Smooth muscle cell (in vitro differentiated cells): ENCODE measurements at regions not wholly inside any gene's neighbourhood (a gene's known extent, or its start where the extent isn't known, plus 50 kb on each side); places are given as distances from the start of the nearest gene placed in this dataset. TPM values are rescaled to one million over a fixed set of nuclear protein-coding genes. Genes with fewer than 3 reads are reported as not detected.

Experiments
- DNase-seq: peaks from one replicate; lab custom pipeline; 2025; ENCODE audit not compliant: unreplicated experiment; lab: John Stamatoyannopoulos, UW
- H2AFZ ChIP-seq: fragments of 200-600 bp; sonication (generic); 2 replicates; pipeline ENCODE4 v1.6.0; 2016; ENCODE audit warnings: antibody characterized with exemption, low read depth, mild to moderate bottlenecking
- H3F3A ChIP-seq: fragments of 200-600 bp; sonication (generic); 2 replicates; pipeline ENCODE4 v1.6.0; 2017; ENCODE audit warnings: antibody characterized with exemption, low read depth
- H3K27ac ChIP-seq: fragments of 200-600 bp; sonication (generic); 2 replicates; pipeline ENCODE4 v1.5.1; 2016; ENCODE audit warnings: low read depth, mild to moderate bottlenecking
- H3K27me3 ChIP-seq: fragments of 200-600 bp; sonication (generic); 2 replicates; pipeline ENCODE4 v1.6.1; 2016; ENCODE audit warnings: low read depth, mild to moderate bottlenecking
- H3K36me3 ChIP-seq: fragments of 200-600 bp; sonication (generic); 2 replicates; pipeline ENCODE4 v1.5.1; 2016; ENCODE audit warnings: low read depth
- H3K4me1 ChIP-seq: fragments of 200-600 bp; sonication (generic); 2 replicates; pipeline ENCODE4 v1.5.1; 2016; ENCODE audit warnings: low read depth
- H3K4me2 ChIP-seq: fragments of 200-600 bp; sonication (generic); 2 replicates; pipeline ENCODE4 v1.6.0; 2016; ENCODE audit warnings: mild to moderate bottlenecking
- H3K4me3 ChIP-seq: fragments of 200-600 bp; sonication (generic); 2 replicates; pipeline ENCODE4 v1.5.1; 2016; ENCODE audit warnings: mild to moderate bottlenecking
- H3K79me2 ChIP-seq: fragments of 200-600 bp; sonication (generic); 2 replicates; pipeline ENCODE4 v1.6.0; 2016; ENCODE audit warnings: low read depth, mild to moderate bottlenecking
- H3K9ac ChIP-seq: fragments of 200-600 bp; sonication (generic); 2 replicates; pipeline ENCODE4 v1.6.0; 2016; ENCODE audit warnings: low read depth
- H3K9me3 ChIP-seq: fragments of 200-600 bp; sonication (generic); replicated peaks from 2 replicates; pipeline ENCODE4 v1.5.1; 2016; ENCODE audit warnings: low read depth
- H4K20me1 ChIP-seq: fragments of 200-600 bp; sonication (generic); 2 replicates; pipeline ENCODE4 v1.6.0; 2016; ENCODE audit warnings: low read depth
- WGBS: methylation state at CpG from one replicate; pipeline ENCODE4 v1.1.7; 2016; ENCODE audit warnings: low lambda C conversion rate; 5-methylcytosine and 5-hydroxymethylcytosine counted together
- microRNA-seq: library from miRNA; unstranded; fragments of <30 nt; microRNA quantifications from one replicate; pipeline ENCODE4, GENCODE V29; 2016; ENCODE audit warnings: borderline number of aligned reads
- small RNA-seq: library from RNA; depleted of rRNA; stranded (forward); fragments of <200 nt; gene quantifications from one replicate; pipeline ENCODE3, GENCODE V24; 2014
- TF ChIP-seq, protein P1 (sequence below): fragments of 200-600 bp; sonication (generic); IDR thresholded peaks from 2 replicates; pipeline ENCODE4 v1.5.1; 2017; ENCODE audit warnings: borderline replicate concordance, mild to moderate bottlenecking, antibody characterized with exemption; ENCODE audit not compliant: insufficient read depth, poor library complexity, severe bottlenecking

DNA sequence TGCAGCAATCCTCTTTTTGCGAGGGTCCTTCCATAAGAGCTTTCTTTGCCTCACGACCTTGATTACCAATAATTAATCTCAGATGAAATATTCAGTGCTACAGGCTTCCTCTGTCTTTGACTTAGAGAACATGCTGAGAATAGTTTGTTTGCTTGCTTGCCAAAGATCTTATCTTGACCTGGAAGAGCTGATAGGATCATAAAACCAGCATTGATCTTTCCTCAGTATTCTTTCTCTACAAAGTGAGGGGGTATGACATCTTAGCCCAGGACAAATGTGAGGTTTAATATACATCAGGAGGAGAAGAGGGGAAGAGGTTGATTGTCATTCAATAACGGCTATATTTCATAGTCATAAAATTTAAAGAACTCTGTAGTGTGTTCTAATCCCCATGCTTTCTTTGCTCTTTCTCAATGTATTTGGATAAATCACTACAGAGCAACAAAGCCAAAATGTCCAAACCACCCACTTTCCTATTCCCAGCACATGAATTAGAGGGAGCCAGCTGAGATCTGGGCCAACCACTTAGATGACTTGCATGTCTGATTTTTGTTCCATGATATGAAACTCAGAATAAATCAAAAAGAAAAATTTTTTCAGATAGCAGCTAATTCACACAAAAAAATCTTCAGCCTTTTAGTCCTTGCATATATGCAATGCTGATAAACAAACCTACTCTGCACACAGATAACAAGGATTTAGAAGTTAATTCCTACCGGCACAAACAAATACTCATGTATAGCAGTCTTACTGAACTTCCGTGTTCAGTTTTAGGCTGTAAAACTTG, 50.5 kb upstream of the IPO9 start:
- Histone ChIP-seq H3K4me3 (no peak overlapping the region), H3K9me3 (no peaks in the 10 kb centered on the region), H3K36me3 (peaks cover 15% of the 10 kb centered on the region), H3K4me1 (peaks cover 24% of the 10 kb centered on the region), H2AFZ (no peak overlapping the region), H3K9ac (peak overlapping the region; percentile 41), H4K20me1 (peaks cover 23% of the 10 kb centered on the region), H3F3A (peaks cover 3% of the 10 kb centered on the region), H3K79me2 (peaks cover 30% of the 10 kb centered on the region), H3K27ac (peak overlapping the region; percentile 70), H3K4me2 (peak overlapping the region; percentile 81), H3K27me3 (no peaks in the 10 kb centered on the region)
- 37% methylated on average over 5 of the region's 5 CpGs for WGBS
- TF ChIP-seq, protein P1, sequence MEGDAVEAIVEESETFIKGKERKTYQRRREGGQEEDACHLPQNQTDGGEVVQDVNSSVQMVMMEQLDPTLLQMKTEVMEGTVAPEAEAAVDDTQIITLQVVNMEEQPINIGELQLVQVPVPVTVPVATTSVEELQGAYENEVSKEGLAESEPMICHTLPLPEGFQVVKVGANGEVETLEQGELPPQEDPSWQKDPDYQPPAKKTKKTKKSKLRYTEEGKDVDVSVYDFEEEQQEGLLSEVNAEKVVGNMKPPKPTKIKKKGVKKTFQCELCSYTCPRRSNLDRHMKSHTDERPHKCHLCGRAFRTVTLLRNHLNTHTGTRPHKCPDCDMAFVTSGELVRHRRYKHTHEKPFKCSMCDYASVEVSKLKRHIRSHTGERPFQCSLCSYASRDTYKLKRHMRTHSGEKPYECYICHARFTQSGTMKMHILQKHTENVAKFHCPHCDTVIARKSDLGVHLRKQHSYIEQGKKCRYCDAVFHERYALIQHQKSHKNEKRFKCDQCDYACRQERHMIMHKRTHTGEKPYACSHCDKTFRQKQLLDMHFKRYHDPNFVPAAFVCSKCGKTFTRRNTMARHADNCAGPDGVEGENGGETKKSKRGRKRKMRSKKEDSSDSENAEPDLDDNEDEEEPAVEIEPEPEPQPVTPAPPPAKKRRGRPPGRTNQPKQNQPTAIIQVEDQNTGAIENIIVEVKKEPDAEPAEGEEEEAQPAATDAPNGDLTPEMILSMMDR, result no peak
- no peak for DNase-seq

Small RNA genes lying in the stretch of these regions (microRNA-seq; reads per million reads assigned to microRNA genes)
- not detected for gene MIR5191

Small RNA genes lying in the stretch of these regions (small RNA-seq; reads per million reads assigned to genes)
- gene MIR5191, result 0.21 reads per million
- not detected for gene RNU6-501P
